ENCODE measurements at regions not wholly inside any gene's neighbourhood (a gene's known extent, or its start where the extent isn't known, plus 50 kb on each side); places are given as distances from the start of the nearest gene placed in this dataset.

GRCh38 chrX:39611468-39611867 lies 486.3 kb downstream of the BCOR start:
- H3K9ac ChIP-seq (ENCODE audit: low read depth, low read length): no peak overlapping the region
- WGBS, 2 experiments (ENCODE audit: extremely low coverage in 2 of 2, insufficient read length in 1 of 2): 52% methylated on average over 5 of the region's 8 CpGs; no CpG with 5 or more reads in 1 of the 2 experiments
- H3K4me3 ChIP-seq (ENCODE audit: insufficient read depth, low read depth, low read length): no peak overlapping the region
- CTCF ChIA-PET: no interaction called here
- H3K18ac ChIP-seq (ENCODE audit: low read depth, low read length): no peak overlapping the region
- peaks cover 33% of the 10 kb centered on the region for H3K27me3 ChIP-seq (ENCODE audit: control insufficient read depth, insufficient read depth, low read length)
- DNase-seq (no peak), ATAC-seq (ENCODE audit: low read depth) (no peak)
- no peak overlapping the region for H4K91ac ChIP-seq (ENCODE audit: insufficient read depth, low read depth, low read length)
- intact Hi-C loops (cut with micrococcal nuclease): no loop called here
- no peak overlapping the region for H2BK5ac ChIP-seq (ENCODE audit: low read depth, low read length, poor library complexity, severe bottlenecking)
- H3K36me3 ChIP-seq (ENCODE audit: control insufficient read depth, insufficient read depth, low read length): no peaks in the 10 kb centered on the region
- no peak overlapping the region for H3K56ac ChIP-seq (ENCODE audit: extremely low read depth, insufficient read depth, low read length)
- no peaks in the 10 kb centered on the region for H3K9me1 ChIP-seq (ENCODE audit: insufficient read depth, low read length)
- no peaks in the 10 kb centered on the region for H3K4me1 ChIP-seq (ENCODE audit: control insufficient read depth, insufficient read depth, low read length)
- H3K14ac ChIP-seq (replicated peaks; ENCODE audit: low read depth, low read length): no peak overlapping the region
- H2AK5ac ChIP-seq (ENCODE audit: low read depth, low read length): no peak overlapping the region
- H2AFZ ChIP-seq (replicated peaks; ENCODE audit: low read length, poor library complexity): no peak overlapping the region
- no peak overlapping the region for H2AK9ac ChIP-seq (replicated peaks; ENCODE audit: low read depth, low read length, poor library complexity)
- H2BK20ac ChIP-seq (ENCODE audit: low read depth, low read length): no peak overlapping the region
- H3K79me1 ChIP-seq (ENCODE audit: low read depth in 1 of 2, low read length in 2 of 2): no peaks in the 10 kb centered on the region
- H4K20me1 ChIP-seq (ENCODE audit: insufficient read depth, low read length): no peaks in the 10 kb centered on the region
- no peak overlapping the region for H3K27ac ChIP-seq (ENCODE audit: insufficient read depth, low read length)
- H3K4me2 ChIP-seq (ENCODE audit: low read depth, low read length): no peak overlapping the region
- dilution Hi-C loops (cut with HindIII; ENCODE audit: low sequenced_read_pairs, unreplicated experiment): no loop called here
- H4K8ac ChIP-seq (ENCODE audit: low read depth in 2 of 2, low read length in 2 of 2): no peak overlapping the region
- peaks cover 4% of the 10 kb centered on the region; the same call in 1 of the 2 replicates for H3K9me3 ChIP-seq (ENCODE audit: control insufficient read depth, insufficient read depth, low read length)
- no TSS peak for BruUV-seq (replicated peaks)
- H2BK15ac ChIP-seq (ENCODE audit: low read depth, low read length): no peak overlapping the region
- no peak overlapping the region for H2BK120ac ChIP-seq (ENCODE audit: low read depth, low read length)
- no peak overlapping the region for H4K5ac ChIP-seq (ENCODE audit: low read depth, low read length)
- POLR2A ChIA-PET (ENCODE audit: unreplicated experiment): no interaction called here
- in situ Hi-C loops (cut with MboI; ENCODE audit: low sequenced_read_pairs): no loop called here
- no peak overlapping the region for H3K23ac ChIP-seq (ENCODE audit: low read depth, low read length)
- TF ChIP-seq RAD21 (IDR thresholded peaks at IDR 0.05; ENCODE audit: low read length) (no peak), MAFK (IDR thresholded peaks at IDR 0.05; ENCODE audit: low read depth, low read length) (no peak), SMC3 (IDR thresholded peaks at IDR 0.05; ENCODE audit: low read depth, low read length) (no peak), CTCF (conservative IDR thresholded peaks at IDR 0.05; ENCODE audit: low read depth, low read length) (no peak), RCOR1 (IDR thresholded peaks at IDR 0.05; ENCODE audit: insufficient replicate concordance, low read length) (no peak), NFE2L2 (IDR thresholded peaks at IDR 0.05; ENCODE audit: low read depth, low read length) (no peak), BHLHE40 (IDR thresholded peaks at IDR 0.05; ENCODE audit: low read depth, low read length) (no peak)
- no peak overlapping the region for H3K4ac ChIP-seq (ENCODE audit: low read depth, low read length)

All from IMR-90 (cell line).